GM18520 (cell line): ENCODE measurements at regions not wholly inside any gene's neighbourhood (a gene's known extent, or its start where the extent isn't known, plus 50 kb on each side); places are given as distances from the start of the nearest gene placed in this dataset.

Source experiments
- ATAC-seq: cut with Tn5 transposase; IDR thresholded peaks from one replicate; pipeline ENCODE4 v1.9.1; 2021; ENCODE audit not compliant: unreplicated experiment

- ATAC-seq, result no peak
Measured at GRCh38 chr12:11946161-11946560, 124.6 kb upstream of the BCL2L14 start.

- ATAC-seq, result no peak
Measured at GRCh38 chr12:11947213-11947612, 123.5 kb upstream of the BCL2L14 start.

GRCh38 chr12:11949738-11950411, 120.9 kb upstream of the BCL2L14 start:
- no peak for ATAC-seq

GRCh38 chr12:11951209-11951608, 119.5 kb upstream of the BCL2L14 start:
- no peak for ATAC-seq

- no peak for ATAC-seq
Measured at GRCh38 chr12:11953523-11953922, 117.2 kb upstream of the BCL2L14 start.

- no peak for ATAC-seq
Measured at GRCh38 chr12:11954181-11954580, 116.6 kb upstream of the BCL2L14 start.

GRCh38 chr12:11958221-11959091, 112.3 kb upstream of the BCL2L14 start:
- ATAC-seq, result no peak

- no peak for ATAC-seq
Measured at GRCh38 chr12:11959117-11959823, 111.5 kb upstream of the BCL2L14 start.

- ATAC-seq, result no peak
Measured at GRCh38 chr12:11960646-11961045, 110.1 kb upstream of the BCL2L14 start.

- no peak for ATAC-seq
Measured at GRCh38 chr12:11961686-11962085, 109.1 kb upstream of the BCL2L14 start.

GRCh38 chr12:11962860-11963259, 107.9 kb upstream of the BCL2L14 start:
- ATAC-seq, result no peak

GRCh38 chr12:11963841-11964471, 106.8 kb upstream of the BCL2L14 start:
- no peak for ATAC-seq

- ATAC-seq, result no peak
Measured at GRCh38 chr12:11965258-11965910, 105.4 kb upstream of the BCL2L14 start.

- no peak for ATAC-seq
Measured at GRCh38 chr12:11967376-11968047, 103.2 kb upstream of the BCL2L14 start.

GRCh38 chr12:11968048-11968383, 102.7 kb upstream of the BCL2L14 start:
- ATAC-seq, result no peak

- ATAC-seq, result no peak
Measured at GRCh38 chr12:11968516-11968915, 102.2 kb upstream of the BCL2L14 start.

- peak; percentile 86 for ATAC-seq
Measured at GRCh38 chr12:11969437-11970154, 101.1 kb upstream of the BCL2L14 start.

GRCh38 chr12:11970155-11970520, 100.6 kb upstream of the BCL2L14 start:
- no peak for ATAC-seq

- no peak for ATAC-seq
Measured at GRCh38 chr12:11973396-11973795, 97.3 kb upstream of the BCL2L14 start.

GRCh38 chr12:11976005-11976404, 94.7 kb upstream of the BCL2L14 start:
- no peak for ATAC-seq
